Nephron progenitor cell (in vitro differentiated cells): ENCODE measurements at regions not wholly inside any gene's neighbourhood (a gene's known extent, or its start where the extent isn't known, plus 50 kb on each side); places are given as distances from the start of the nearest gene placed in this dataset.

Experiments
- DNase-seq: peaks from one replicate; pipeline ENCODE4 v3.0.0; 2021
- H3K27ac Mint-ChIP-seq: 2 replicates; pipeline ENCODE4 v1.8.0; 2021; ENCODE audit warnings: mild to moderate bottlenecking, moderate library complexity, mixed read lengths
- H3K27me3 Mint-ChIP-seq: 2 replicates; pipeline ENCODE4 v1.8.0; 2021; ENCODE audit warnings: mild to moderate bottlenecking, low read depth, mixed read lengths; ENCODE audit not compliant: poor library complexity
- H3K36me3 Mint-ChIP-seq: 2 replicates; pipeline ENCODE4 v1.8.0; 2021; ENCODE audit warnings: low read depth, mixed read lengths
- H3K4me1 Mint-ChIP-seq: 2 replicates; pipeline ENCODE4 v1.8.0; 2021; ENCODE audit warnings: mixed read lengths
- H3K4me3 Mint-ChIP-seq: 2 replicates; pipeline ENCODE4 v1.8.0; 2021; ENCODE audit warnings: mild to moderate bottlenecking, moderate library complexity, mixed read lengths
- H3K9me3 Mint-ChIP-seq: 2 replicates; pipeline ENCODE4 v1.8.0; 2021; ENCODE audit warnings: mild to moderate bottlenecking, moderate library complexity, mixed read lengths
- TF ChIP-seq, protein P1 (sequence below): fragments of 200-600 bp; sonication (generic); IDR thresholded peaks from 2 replicates; pipeline ENCODE4 v1.5.0; 2021; ENCODE audit warnings: antibody characterized with exemption

DNA sequence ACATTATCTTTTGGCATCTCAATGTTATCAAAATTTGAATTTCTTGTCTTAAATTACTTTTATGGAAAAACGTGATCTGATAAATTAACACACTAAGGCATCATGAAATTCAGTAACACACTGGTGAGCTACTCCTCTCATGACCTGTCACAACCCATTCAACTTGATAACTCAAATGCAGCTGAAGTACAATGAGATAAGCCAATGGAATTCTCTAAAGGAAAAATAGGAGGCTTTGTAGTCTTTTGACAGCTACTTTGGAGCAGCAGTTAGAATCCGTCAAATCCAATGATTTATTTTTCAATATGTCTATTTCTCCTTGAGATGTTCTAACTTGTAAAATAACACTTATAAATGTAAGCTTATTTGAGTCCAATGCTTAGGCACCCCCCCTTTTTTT lies 1029.4 kb downstream of the TRHDE start:
- no peaks in the 10 kb centered on the region for H3K36me3 Mint-ChIP-seq
- DNase-seq, result no peak

DNA sequence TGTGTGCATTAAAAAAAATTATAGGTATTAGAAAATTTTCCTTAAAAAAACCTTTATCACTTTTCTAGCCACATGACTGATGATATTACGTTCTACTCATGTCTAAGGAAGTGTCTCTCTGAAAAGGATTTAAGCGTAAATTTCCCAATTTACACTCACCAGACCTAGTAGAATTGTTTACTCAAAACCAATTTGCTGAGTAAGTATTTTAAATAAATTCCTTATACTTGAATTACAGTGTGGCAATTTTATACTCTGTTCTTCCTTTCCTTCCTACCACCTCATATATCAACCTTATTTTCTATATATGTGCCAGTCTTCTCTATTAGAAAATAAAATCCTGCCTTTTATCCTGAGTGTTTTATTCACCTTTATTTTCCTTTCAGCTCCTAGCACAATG lies 1035.1 kb downstream of the TRHDE start:
- Mint-ChIP-seq H3K36me3 (no peaks in the 10 kb centered on the region), H3K4me1 (no peaks in the 10 kb centered on the region), H3K27me3 (no peaks in the 10 kb centered on the region), H3K9me3 (peaks cover 9% of the 10 kb centered on the region), H3K4me3 (no peak overlapping the region), H3K27ac (no peak overlapping the region)
- no peak for DNase-seq
- TF ChIP-seq, protein P1, sequence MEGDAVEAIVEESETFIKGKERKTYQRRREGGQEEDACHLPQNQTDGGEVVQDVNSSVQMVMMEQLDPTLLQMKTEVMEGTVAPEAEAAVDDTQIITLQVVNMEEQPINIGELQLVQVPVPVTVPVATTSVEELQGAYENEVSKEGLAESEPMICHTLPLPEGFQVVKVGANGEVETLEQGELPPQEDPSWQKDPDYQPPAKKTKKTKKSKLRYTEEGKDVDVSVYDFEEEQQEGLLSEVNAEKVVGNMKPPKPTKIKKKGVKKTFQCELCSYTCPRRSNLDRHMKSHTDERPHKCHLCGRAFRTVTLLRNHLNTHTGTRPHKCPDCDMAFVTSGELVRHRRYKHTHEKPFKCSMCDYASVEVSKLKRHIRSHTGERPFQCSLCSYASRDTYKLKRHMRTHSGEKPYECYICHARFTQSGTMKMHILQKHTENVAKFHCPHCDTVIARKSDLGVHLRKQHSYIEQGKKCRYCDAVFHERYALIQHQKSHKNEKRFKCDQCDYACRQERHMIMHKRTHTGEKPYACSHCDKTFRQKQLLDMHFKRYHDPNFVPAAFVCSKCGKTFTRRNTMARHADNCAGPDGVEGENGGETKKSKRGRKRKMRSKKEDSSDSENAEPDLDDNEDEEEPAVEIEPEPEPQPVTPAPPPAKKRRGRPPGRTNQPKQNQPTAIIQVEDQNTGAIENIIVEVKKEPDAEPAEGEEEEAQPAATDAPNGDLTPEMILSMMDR, result no peak

More for the DNA sequence above, 1029.4 kb downstream of the TRHDE start:
- no peaks in the 10 kb centered on the region for H3K4me1 Mint-ChIP-seq
- H3K27ac Mint-ChIP-seq, result no peak overlapping the region
- no peaks in the 10 kb centered on the region for H3K27me3 Mint-ChIP-seq
- TF ChIP-seq, protein P1, result no peak
- H3K4me3 Mint-ChIP-seq, result no peak overlapping the region
- H3K9me3 Mint-ChIP-seq, result peaks cover 5% of the 10 kb centered on the region

DNA sequence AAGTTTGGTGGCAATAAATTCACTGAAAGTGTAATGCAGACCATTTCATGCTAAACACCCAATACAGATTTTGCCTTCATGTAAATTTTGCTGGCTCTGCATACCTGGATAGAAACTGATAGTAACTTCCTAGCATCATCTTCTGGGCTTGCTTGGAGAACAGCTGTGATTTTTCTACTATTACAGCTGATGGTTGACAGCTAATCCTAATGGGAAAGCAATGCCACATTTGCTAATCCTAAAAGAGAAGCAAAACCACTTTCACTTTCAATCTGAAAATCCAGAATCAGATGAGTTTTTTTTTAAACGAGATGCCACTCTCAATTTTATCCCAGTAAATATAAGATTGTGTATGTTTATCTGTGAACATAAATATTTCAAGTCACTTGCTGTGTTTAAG lies 1035.9 kb downstream of the TRHDE start:
- DNase-seq, result no peak
- Mint-ChIP-seq H3K4me3 (no peak overlapping the region), H3K4me1 (no peaks in the 10 kb centered on the region), H3K36me3 (no peaks in the 10 kb centered on the region), H3K27ac (no peak overlapping the region), H3K27me3 (no peaks in the 10 kb centered on the region), H3K9me3 (peaks cover 9% of the 10 kb centered on the region)
- TF ChIP-seq, protein P1, result no peak

DNA sequence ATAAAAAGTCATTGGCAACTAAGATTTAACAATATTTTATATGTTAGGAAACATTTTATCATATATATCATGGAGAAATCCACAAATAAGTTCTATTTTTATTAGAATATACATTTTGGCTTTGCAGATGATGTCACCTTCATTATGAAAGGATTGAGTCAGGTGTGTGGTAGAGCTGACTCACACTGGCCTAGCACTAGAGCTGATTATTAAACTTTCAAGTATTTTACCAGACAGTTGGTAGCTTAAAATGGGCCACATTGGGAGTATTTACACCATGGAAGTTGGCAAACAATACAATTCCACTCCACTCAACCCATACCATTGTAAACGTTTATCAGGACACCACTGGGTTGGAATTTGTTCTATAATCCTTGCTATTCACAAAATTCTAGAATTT lies 1036.6 kb downstream of the TRHDE start:
- Mint-ChIP-seq H3K27me3 (no peaks in the 10 kb centered on the region), H3K4me1 (no peaks in the 10 kb centered on the region), H3K9me3 (peaks cover 8% of the 10 kb centered on the region), H3K4me3 (no peak overlapping the region), H3K27ac (no peak overlapping the region), H3K36me3 (no peaks in the 10 kb centered on the region)
- DNase-seq, result no peak
- TF ChIP-seq, protein P1, result no peak

DNA sequence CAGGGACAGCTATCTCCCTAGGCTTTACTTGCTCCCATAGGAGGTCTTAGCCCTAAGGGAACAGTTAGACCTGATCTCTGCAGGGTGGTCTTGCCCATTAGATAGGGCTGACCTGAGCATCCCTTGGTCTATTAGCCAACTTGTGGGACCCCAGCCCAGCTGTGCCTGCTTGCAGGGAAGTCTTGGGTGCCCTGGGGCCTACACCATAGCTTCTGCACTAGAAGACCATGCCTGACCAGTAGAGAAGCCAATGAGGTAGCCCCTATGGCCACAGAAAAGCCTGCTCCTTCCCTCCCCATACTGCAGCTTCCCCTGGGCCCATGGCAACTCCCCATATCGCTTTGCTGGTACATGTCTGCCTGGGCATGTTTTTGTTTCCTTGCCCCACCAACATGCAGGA lies 1049.1 kb downstream of the TRHDE start:
- DNase-seq, result no peak
- no peaks in the 10 kb centered on the region for H3K4me1 Mint-ChIP-seq
- no peaks in the 10 kb centered on the region for H3K27me3 Mint-ChIP-seq
- no peak overlapping the region for H3K27ac Mint-ChIP-seq
- TF ChIP-seq, protein P1, result no peak
- H3K36me3 Mint-ChIP-seq, result no peaks in the 10 kb centered on the region
- H3K9me3 Mint-ChIP-seq, result peaks cover 29% of the 10 kb centered on the region
- no peak overlapping the region for H3K4me3 Mint-ChIP-seq

DNA sequence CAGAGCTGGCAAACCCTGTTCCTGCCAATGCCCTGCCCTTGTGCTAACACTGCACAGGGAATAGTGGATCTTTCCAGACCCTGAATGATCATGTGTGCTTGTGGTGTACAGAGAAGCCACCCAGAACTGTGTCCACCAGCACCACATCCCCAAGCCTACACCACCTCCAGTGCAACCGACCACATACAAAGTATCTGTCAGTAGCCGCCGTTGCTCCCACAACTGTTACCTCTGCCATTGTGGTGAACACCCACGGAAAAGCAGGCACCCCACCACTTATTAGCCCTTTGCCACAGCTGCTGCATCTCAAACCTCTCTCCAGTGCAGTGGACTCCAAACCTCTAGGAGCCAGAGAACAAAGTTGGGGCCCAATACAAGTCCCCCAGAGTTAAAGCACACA lies 1049.6 kb downstream of the TRHDE start:
- TF ChIP-seq, protein P1, result no peak
- no peaks in the 10 kb centered on the region for H3K27me3 Mint-ChIP-seq
- no peaks in the 10 kb centered on the region for H3K36me3 Mint-ChIP-seq
- H3K4me3 Mint-ChIP-seq, result no peak overlapping the region
- DNase-seq, result no peak
- no peaks in the 10 kb centered on the region for H3K4me1 Mint-ChIP-seq
- peaks cover 29% of the 10 kb centered on the region for H3K9me3 Mint-ChIP-seq
- H3K27ac Mint-ChIP-seq, result no peak overlapping the region
